HG03342 (cell line): ENCODE measurements at regions not wholly inside any gene's neighbourhood (a gene's known extent, or its start where the extent isn't known, plus 50 kb on each side); places are given as distances from the start of the nearest gene placed in this dataset.
"Not testable (repeated sequence)": the region's sequence is repeated elsewhere in the genome, so short reads cannot be mapped to it uniquely, and the experiment has no call there.

Experiments
- ATAC-seq: cut with Tn5 transposase; IDR thresholded peaks from one replicate; pipeline ENCODE4 v1.9.1; 2021; ENCODE audit warnings: mild to moderate bottlenecking, moderate library complexity; ENCODE audit not compliant: unreplicated experiment

GRCh38 chr12:20105943-20106342, 262.4 kb upstream of the PDE3A start:
- no peak for ATAC-seq

- ATAC-seq: no peak
These were observed 258.7 kb upstream of the PDE3A start for GRCh38 chr12:20109676-20110075.

GRCh38 chr12:20115371-20115770, 253.0 kb upstream of the PDE3A start:
- ATAC-seq: not testable (repeated sequence)

GRCh38 chr12:20119596-20120402, 248.5 kb upstream of the PDE3A start:
- no peak for ATAC-seq

- no peak for ATAC-seq
These were observed 248.0 kb upstream of the PDE3A start for GRCh38 chr12:20120403-20120725.

- ATAC-seq: no peak
These were observed 246.1 kb upstream of the PDE3A start for GRCh38 chr12:20122274-20122673.

GRCh38 chr12:20123465-20123864, 244.9 kb upstream of the PDE3A start:
- ATAC-seq: no peak

- ATAC-seq: no peak
These were observed 243.0 kb upstream of the PDE3A start for GRCh38 chr12:20125276-20125798.

GRCh38 chr12:20126601-20127000, 241.7 kb upstream of the PDE3A start:
- no peak for ATAC-seq

GRCh38 chr12:20127413-20127812, 240.9 kb upstream of the PDE3A start:
- ATAC-seq: no peak

- no peak for ATAC-seq
These were observed 239.4 kb upstream of the PDE3A start for GRCh38 chr12:20128928-20129327.

GRCh38 chr12:20132818-20133217, 235.5 kb upstream of the PDE3A start:
- no peak for ATAC-seq

GRCh38 chr12:20134652-20135051, 233.7 kb upstream of the PDE3A start:
- no peak for ATAC-seq

- no peak for ATAC-seq
These were observed 227.6 kb upstream of the PDE3A start for GRCh38 chr12:20140751-20141150.

GRCh38 chr12:20142316-20142715, 226.0 kb upstream of the PDE3A start:
- ATAC-seq: no peak

- no peak for ATAC-seq
These were observed 225.4 kb upstream of the PDE3A start for GRCh38 chr12:20142956-20143355.

- no peak for ATAC-seq
These were observed 224.0 kb upstream of the PDE3A start for GRCh38 chr12:20144341-20144740.

GRCh38 chr12:20148241-20148640, 220.1 kb upstream of the PDE3A start:
- ATAC-seq: no peak

GRCh38 chr12:20150835-20151422, 217.4 kb upstream of the PDE3A start:
- no peak for ATAC-seq

GRCh38 chr12:20154052-20154451, 214.3 kb upstream of the PDE3A start:
- no peak for ATAC-seq

- no peak for ATAC-seq
These were observed 213.0 kb upstream of the PDE3A start for GRCh38 chr12:20155374-20155773.

GRCh38 chr12:20160899-20161298, 207.4 kb upstream of the PDE3A start:
- not testable (repeated sequence) for ATAC-seq
